GM03348 (cell line): ENCODE measurements at regions not wholly inside any gene's neighbourhood (a gene's known extent, or its start where the extent isn't known, plus 50 kb on each side); places are given as distances from the start of the nearest gene placed in this dataset.
"Not testable (repeated sequence)": the region's sequence is repeated elsewhere in the genome, so short reads cannot be mapped to it uniquely, and the experiment has no call there.

Experiments
- DNase-seq: peaks from one replicate; pipeline ENCODE4 v3.0.0; 2012; ENCODE audit warnings: low spot score

DNA sequence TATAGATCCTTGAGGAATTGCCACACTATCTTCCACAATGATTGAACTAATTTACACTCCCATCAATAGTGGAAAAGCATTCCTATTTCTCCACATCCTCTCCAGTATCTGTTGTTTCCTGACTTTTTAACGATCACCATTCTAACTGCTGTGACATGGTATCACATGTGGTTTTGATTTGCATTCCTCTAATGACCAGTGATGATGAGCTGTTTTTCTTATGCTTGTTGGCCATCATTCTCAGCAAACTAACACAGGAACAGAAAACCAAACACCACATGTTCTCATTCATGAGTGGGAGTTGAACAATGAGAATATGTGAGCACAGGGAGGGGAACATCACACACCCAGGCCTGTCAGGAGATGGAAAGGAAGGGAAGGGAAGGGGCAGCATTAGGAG, 411.8 kb downstream of the BTG1 start:
- not testable (repeated sequence) for DNase-seq

DNA sequence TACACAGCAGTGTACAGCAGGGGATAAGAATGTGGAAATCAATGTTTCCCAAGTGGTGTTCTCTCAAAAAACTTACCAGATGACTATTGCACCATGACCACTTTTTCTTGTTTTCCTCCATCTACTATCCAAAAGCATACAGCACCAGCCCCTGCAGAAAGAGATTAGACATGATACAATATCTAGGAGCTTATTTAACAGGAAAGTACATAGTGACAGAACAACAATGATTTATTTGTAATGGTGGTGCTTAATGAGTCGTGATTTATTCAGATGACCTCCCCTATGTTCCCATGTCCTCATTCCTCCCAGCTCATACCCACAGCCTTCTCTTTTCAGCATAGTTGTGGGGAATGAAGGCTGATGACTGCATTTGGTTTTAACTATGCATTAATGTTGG, 413.6 kb downstream of the BTG1 start:
- no peak for DNase-seq

GRCh38 chr12:91729543-91729942, 416.1 kb downstream of the BTG1 start:
- DNase-seq, result no peak

DNA sequence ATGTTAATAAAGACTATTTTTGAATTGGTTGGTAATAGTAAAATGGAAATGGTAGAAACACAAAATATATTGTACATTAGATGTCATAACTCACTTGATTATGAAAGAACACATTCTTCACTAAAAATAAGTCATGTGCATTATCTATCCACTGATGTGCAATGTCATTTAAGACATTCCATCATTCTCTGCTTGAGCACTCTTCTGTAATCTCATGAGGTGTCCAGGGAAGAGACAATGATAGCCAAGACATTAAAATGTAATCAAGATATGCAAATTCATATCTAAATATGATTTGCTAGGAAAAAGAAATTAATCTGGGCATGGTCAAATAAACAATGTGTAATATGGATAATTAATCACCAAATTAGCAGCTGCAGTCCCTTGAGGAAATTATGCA, 422.5 kb downstream of the BTG1 start:
- no peak for DNase-seq

DNA sequence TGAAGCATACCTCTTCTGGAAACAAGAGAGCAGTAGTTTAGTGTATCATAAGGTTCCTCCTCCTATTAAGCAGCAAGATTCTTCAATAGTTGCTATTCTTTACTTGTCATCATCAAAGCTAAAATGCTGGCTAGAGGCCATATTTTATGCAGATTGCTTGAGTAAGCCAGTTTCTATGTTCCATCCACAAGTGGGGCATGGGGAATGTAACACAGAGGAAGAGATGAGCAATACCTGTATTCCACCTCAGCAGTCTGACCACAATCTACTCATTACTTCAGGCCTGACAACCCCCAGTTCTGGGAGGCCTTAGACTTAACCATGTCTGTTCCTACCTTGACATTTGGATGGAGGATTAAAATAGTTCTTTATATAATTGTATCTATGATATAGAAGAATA, 423.6 kb downstream of the BTG1 start:
- DNase-seq, result no peak

DNA sequence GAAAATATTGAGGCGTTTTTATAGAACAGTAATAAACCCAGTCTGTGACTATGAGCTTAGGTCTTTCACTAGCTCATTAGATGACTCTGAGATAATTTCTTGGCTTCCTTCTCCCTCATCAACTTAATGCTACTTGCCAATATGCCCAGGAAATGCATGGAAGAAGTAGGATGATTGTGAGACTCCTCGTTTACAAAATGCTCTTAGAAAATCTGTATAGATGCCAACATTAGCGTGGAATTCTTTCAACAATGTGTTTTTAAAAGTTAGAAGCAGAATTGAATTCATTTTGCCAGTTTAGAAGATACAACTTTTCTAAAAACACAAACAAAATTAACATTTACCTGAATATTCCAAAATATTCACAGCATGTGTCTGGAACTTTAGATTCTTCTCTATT, 424.6 kb downstream of the BTG1 start:
- no peak for DNase-seq

DNA sequence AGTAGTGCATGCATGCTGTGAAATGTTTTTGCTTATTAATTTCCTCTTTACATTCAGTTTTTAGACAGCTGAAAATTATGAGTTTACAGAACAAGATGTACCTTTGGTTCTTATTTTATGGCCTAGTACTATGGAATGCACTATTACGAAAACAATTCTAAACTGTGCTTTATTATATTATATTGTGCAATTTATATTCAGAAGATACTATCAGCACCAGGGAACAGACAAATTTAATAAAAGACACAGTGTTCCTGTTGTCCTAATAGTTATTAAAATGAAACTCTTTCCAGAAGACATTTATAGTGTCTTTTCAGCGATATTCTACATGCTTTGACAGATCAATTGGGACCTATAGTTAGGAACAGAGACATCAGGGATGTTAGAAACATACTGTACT, 427.3 kb downstream of the BTG1 start:
- DNase-seq, result no peak

DNA sequence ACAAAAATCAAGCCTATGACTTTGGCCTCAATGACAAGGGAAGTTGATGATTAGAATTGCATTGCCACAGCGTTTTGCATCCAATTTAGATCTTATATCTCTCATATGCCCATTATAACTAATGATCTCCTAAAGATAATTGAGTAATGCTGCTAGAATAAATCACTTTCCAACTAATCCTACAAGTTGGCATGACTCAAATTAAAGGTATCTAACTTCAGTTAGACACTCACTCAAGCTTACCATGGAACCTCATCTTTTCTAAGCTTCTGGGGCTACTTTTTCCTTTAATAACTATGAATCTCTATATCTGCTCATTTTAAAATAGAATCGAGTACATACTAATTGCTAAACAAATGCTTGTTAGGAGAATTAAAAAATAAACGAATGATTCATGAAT, 427.8 kb downstream of the BTG1 start:
- DNase-seq, result no peak

DNA sequence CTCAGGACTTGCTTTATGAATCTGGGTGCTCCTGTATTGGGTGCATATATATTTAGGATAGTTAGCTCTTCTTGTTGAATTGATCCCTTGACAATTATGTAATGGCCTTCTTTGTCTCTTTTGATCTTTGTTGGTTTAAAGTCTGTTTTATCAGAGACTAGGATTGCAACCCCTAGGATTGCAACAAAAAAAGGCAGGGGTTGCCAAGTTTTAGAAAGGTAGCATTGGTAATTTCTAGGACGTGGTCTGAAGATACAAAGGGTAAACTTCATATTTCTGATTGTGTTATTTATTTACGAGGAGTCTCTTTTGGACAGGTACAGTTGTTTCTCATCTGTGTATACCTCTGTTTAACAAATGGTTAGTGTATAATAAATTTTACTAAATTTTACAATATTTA, 433.7 kb downstream of the BTG1 start:
- DNase-seq, result not testable (repeated sequence)

GRCh38 chr12:91706466-91706865, 439.2 kb downstream of the BTG1 start:
- no peak for DNase-seq

GRCh38 chr12:91704446-91704845, 441.2 kb downstream of the BTG1 start:
- no peak for DNase-seq

DNA sequence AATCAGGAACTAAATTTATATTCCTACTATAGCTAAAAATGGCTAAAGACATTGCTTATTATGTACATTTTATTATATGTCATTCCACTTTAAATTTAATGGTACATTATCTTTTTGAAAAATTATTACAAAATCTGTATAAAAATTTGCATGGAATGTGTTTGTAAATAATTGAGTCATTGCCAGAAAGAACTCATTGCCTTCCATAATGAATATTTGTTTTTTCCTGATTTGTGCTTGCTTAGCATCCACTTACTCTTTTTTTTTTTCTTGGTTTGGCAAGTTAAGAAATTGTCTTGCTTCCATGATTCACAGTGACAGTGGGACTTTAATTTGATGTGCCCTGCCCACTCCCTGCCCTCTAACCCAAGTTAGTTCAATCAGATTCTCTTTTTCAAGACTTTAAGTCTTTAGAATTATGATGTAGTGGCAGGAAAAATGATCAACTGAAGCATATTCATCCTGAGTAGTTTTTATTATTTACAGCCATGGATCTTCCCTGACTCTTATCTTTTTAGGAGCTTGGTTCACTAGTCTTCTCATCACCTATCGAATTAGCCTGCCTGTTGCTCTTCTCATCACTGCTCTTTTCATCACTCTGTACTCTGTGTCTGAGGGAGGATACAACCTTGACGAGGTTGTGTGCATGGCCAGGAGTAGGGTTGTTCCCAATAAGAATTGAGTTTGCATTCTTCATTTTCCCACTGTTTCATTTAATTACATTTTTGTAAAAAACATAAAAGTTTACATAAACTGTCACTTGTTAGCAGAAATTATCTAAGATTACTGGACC, 442.0 kb downstream of the BTG1 start:
- no peak for DNase-seq

DNA sequence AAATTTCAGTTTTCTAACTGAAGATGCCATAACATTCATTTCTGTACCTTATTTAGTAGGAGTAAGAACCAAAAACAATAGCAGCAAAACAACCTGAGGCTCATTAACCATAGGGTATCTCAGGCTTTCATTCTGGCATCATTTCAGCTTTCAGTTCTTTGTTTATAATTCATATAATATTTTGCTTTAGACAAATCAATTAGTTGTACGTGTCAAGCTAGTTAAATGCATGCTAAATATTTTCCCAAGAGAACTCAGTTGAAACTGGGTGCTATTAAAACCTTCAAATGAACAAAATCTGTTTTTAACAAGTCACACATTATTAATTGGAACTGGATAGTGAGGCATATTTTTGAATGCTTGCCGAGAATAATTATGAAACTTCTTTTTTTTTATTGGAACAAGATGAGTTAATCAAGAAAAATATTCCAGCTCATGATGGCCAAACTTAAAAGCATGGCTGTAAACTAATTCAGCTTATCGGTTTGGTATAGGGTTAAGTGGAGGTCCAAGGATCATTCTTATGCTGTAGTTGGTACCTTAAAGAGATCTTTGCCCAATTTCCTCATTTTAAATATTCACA, 442.7 kb downstream of the BTG1 start:
- DNase-seq, result no peak

GRCh38 chr12:91695964-91696363, 449.7 kb downstream of the BTG1 start:
- no peak for DNase-seq

GRCh38 chr12:91695406-91695805, 450.2 kb downstream of the BTG1 start:
- DNase-seq, result not testable (repeated sequence)

- no peak for DNase-seq
Measured at GRCh38 chr12:91690531-91690930, 455.1 kb downstream of the BTG1 start.

DNA sequence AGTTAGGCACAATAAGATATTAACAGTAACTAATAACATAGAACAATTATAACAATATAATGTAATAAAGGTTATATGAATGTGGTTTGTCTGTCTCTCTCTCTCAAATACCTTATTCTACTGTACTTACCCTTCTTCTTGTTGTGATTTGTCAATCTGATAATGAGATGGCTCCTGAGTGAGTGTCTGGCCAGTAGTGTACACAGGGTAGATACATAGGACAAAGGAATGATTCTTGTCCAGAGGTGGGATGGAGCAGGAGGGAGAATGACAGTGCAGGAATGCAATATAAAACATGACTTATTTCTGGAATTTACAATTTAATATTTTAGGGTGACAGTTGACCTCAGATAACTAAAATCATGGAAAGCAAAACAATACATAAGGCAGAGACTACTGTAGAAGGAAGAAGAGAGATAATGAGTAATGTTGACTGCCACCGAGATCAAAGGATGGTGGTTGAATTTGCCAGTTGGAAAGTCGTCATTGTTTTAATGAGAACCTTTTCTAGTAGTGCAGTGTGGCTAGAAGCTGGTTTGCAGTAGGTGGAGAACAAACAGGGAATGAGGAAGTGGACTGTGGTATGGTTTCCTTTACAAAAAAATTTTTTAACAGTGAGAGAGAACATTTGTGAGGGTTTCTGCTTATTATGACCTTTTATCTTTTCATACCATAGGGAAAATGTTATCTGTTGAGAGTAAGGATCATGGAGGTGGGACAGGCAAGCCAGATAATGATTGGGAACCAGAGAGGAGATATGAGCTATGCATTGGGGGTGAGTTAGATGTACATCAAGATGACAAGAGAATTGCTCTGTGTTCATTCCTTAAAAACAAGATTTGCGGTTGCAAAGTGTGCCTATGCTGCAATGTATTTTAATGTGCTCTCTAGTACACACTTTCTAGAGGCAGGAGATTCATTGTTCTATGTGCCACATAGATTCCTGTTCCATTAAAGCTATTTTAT, 458.3 kb downstream of the BTG1 start:
- no peak for DNase-seq

- no peak for DNase-seq
Measured at GRCh38 chr12:91685917-91686316, 459.7 kb downstream of the BTG1 start.

DNA sequence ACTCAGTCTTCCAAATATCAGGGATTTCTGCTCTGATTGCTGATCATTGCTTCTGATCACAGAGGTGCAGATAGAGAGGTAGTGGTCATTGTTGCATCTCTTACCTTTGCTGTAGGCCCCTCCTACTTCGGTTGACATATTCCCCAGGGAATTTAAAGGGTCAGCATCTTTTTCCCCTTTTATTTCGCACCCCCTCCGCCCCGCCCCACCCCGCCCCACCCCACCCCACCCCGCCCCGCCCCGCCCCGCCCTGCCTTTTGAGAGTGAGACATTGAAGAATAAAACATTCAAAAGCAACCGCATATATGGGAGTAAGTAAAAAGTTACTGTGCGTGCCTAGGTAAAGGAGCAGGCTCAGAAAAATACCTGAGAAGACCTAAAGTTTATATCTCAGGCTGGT, 463.9 kb downstream of the BTG1 start:
- DNase-seq, result no peak

DNA sequence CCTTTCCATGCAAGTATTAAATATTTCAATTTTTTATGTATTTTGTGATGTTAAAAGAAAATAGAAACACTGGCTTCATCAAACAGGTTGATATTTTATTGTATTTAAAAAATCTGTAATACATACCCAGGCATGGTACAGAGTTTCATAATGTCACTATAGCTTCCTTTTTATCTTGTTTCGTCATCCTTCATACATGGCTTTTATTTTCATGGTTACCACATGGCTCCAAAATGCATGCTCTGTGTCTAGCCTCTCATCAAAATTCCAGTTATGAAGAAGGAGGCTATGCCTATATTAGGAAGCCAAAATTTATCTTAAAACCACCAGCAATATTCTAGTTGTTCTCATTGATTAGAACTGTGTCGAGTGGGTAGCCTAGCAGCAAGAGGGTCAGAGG, 464.8 kb downstream of the BTG1 start:
- no peak for DNase-seq

GRCh38 chr12:91677556-91677955, 468.1 kb downstream of the BTG1 start:
- no peak for DNase-seq

DNA sequence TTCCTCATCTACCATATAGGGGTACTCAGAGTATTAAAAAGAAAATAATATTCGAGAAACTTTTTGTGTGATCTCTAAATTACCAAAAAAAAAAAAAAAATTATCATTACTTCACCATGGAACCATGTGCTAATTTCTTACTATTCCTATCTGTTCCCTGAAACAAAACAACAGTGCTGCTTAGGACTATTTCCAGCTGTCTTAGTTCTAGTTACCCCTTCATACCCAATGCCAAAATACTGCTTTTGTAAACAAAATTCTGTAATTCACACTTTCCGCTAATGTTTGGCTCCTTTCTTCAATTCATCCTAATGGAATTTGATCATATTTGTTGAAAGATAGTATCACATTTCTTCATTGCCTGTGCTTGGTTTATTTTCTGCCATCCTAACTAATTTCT, 470.2 kb downstream of the BTG1 start:
- no peak for DNase-seq

- DNase-seq, result no peak
Measured at GRCh38 chr12:91672130-91672529, 473.5 kb downstream of the BTG1 start.
